Panc1 (cell line): ENCODE measurements at regions not wholly inside any gene's neighbourhood (a gene's known extent, or its start where the extent isn't known, plus 50 kb on each side); places are given as distances from the start of the nearest gene placed in this dataset.

Source experiments
- SIN3A ChIP-seq: IDR thresholded peaks from 2 replicates; pipeline ENCODE4 v1.6.1; 2012; ENCODE audit warnings: low read depth, mild to moderate bottlenecking, low read length, moderate library complexity, borderline replicate concordance; ENCODE audit not compliant: insufficient read depth
- TCF7L2 ChIP-seq: IDR thresholded peaks from 2 replicates; pipeline ENCODE4 v1.6.1; 2011; ENCODE audit warnings: mild to moderate bottlenecking, low read depth, low read length, inconsistent platforms
- TF ChIP-seq, protein P1 (sequence below): fragments of 450-650 bp; IDR thresholded peaks from 2 replicates; pipeline ENCODE4 v1.5.1; 2017; ENCODE audit warnings: mild to moderate bottlenecking
- TF ChIP-seq, protein P2 (sequence below), 2 experiments: IDR thresholded peaks; 2 replicates each; pipeline ENCODE4 v1.6.1; 2011 to 2012; ENCODE audit warnings: low read depth in 2 of 2, control low read depth in 1 of 2, low read length in 1 of 2, mild to moderate bottlenecking in 1 of 2, moderate library complexity in 1 of 2; ENCODE audit not compliant: insufficient read depth in 1 of 2

DNA sequence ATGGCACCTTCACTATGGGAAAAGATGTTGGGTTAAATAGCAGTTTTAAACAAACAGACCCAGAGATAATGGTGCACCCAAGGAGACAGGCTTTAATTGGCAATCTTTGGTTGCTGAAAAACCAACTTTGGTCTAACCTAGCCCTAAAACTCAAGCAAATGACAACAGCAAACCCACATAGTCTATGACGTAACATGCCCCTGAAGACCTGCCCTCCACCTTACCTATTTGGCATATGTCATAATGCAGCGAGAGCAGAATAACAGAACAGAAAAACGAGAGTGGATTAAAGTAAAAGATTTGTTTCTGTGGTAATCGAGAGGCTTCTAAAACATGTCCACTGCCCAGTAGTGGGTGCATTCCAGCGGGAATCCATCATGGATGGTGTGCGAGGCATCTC lies 200.7 kb downstream of the DCDC2C start:
- TF ChIP-seq, protein P1, sequence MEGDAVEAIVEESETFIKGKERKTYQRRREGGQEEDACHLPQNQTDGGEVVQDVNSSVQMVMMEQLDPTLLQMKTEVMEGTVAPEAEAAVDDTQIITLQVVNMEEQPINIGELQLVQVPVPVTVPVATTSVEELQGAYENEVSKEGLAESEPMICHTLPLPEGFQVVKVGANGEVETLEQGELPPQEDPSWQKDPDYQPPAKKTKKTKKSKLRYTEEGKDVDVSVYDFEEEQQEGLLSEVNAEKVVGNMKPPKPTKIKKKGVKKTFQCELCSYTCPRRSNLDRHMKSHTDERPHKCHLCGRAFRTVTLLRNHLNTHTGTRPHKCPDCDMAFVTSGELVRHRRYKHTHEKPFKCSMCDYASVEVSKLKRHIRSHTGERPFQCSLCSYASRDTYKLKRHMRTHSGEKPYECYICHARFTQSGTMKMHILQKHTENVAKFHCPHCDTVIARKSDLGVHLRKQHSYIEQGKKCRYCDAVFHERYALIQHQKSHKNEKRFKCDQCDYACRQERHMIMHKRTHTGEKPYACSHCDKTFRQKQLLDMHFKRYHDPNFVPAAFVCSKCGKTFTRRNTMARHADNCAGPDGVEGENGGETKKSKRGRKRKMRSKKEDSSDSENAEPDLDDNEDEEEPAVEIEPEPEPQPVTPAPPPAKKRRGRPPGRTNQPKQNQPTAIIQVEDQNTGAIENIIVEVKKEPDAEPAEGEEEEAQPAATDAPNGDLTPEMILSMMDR: no peak
- TF ChIP-seq SIN3A (no peak), TCF7L2 (no peak)
- TF ChIP-seq, protein P2, sequence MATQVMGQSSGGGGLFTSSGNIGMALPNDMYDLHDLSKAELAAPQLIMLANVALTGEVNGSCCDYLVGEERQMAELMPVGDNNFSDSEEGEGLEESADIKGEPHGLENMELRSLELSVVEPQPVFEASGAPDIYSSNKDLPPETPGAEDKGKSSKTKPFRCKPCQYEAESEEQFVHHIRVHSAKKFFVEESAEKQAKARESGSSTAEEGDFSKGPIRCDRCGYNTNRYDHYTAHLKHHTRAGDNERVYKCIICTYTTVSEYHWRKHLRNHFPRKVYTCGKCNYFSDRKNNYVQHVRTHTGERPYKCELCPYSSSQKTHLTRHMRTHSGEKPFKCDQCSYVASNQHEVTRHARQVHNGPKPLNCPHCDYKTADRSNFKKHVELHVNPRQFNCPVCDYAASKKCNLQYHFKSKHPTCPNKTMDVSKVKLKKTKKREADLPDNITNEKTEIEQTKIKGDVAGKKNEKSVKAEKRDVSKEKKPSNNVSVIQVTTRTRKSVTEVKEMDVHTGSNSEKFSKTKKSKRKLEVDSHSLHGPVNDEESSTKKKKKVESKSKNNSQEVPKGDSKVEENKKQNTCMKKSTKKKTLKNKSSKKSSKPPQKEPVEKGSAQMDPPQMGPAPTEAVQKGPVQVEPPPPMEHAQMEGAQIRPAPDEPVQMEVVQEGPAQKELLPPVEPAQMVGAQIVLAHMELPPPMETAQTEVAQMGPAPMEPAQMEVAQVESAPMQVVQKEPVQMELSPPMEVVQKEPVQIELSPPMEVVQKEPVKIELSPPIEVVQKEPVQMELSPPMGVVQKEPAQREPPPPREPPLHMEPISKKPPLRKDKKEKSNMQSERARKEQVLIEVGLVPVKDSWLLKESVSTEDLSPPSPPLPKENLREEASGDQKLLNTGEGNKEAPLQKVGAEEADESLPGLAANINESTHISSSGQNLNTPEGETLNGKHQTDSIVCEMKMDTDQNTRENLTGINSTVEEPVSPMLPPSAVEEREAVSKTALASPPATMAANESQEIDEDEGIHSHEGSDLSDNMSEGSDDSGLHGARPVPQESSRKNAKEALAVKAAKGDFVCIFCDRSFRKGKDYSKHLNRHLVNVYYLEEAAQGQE (IDR thresholded peaks at IDR 0.05; ENCODE audit: insufficient read depth in 1 of 2, low read depth in 2 of 2, low read length in 1 of 2): no peak
